ENCODE measurements at regions not wholly inside any gene's neighbourhood (a gene's known extent, or its start where the extent isn't known, plus 50 kb on each side); places are given as distances from the start of the nearest gene placed in this dataset.
"Not testable (repeated sequence)": the region's sequence is repeated elsewhere in the genome, so short reads cannot be mapped to it uniquely, and the experiment has no call there.

GRCh38 chr6:134745192-134745591 lies 204.7 kb downstream of the ALDH8A1 start:
- not testable (repeated sequence) for TF ChIP-seq CTCF, POLR2A (IDR thresholded peaks at IDR 0.05)
